Neural cell (in vitro differentiated cells): ENCODE measurements at regions not wholly inside any gene's neighbourhood (a gene's known extent, or its start where the extent isn't known, plus 50 kb on each side); places are given as distances from the start of the nearest gene placed in this dataset.

Experiments
- H2AFZ ChIP-seq: fragments of 200-600, 300-800 bp; sonication (generic), shearing (Covaris generic); 2 replicates; pipeline ENCODE4 v1.6.0; 2014; ENCODE audit warnings: low read depth, mild to moderate bottlenecking, antibody characterized with exemption, low read length, moderate library complexity
- H3F3A ChIP-seq: fragments of 200-600 bp; shearing (Covaris generic); 2 replicates; pipeline ENCODE4 v1.6.1; 2016; ENCODE audit warnings: mild to moderate bottlenecking, moderate library complexity, mixed read lengths, antibody characterized with exemption, low read length; ENCODE audit not compliant: insufficient read depth, poor library complexity, severe bottlenecking
- H3K27ac ChIP-seq: fragments of 200-600, 300-800 bp; sonication (generic), shearing (Covaris generic); 2 replicates; pipeline ENCODE4 v1.5.1; 2014; ENCODE audit warnings: mild to moderate bottlenecking, low read length, moderate library complexity
- H3K27me3 ChIP-seq: fragments of 300-800, 200-600 bp; sonication (generic), shearing (Covaris generic); 2 replicates; pipeline ENCODE4 v1.6.0; 2014; ENCODE audit warnings: mild to moderate bottlenecking, low read depth, low read length, moderate library complexity; ENCODE audit not compliant: insufficient read depth
- H3K36me3 ChIP-seq: fragments of 300-800, 200-600 bp; sonication (generic), shearing (Covaris generic); 2 replicates; pipeline ENCODE4 v1.5.1; 2014; ENCODE audit warnings: mild to moderate bottlenecking, antibody characterized with exemption, low read length, moderate library complexity; ENCODE audit not compliant: insufficient read depth
- H3K4me2 ChIP-seq: fragments of 300-800, 200-600 bp; sonication (generic), shearing (Covaris generic); 2 replicates; pipeline ENCODE4 v1.6.0; 2014; ENCODE audit warnings: mild to moderate bottlenecking, low read length
- H3K4me3 ChIP-seq: fragments of 300-800, 200-600 bp; sonication (generic), shearing (Covaris generic); 2 replicates; pipeline ENCODE4 v1.5.1; 2014; ENCODE audit warnings: mild to moderate bottlenecking, low read length, moderate library complexity
- H3K79me2 ChIP-seq: fragments of 200-600 bp; shearing (Covaris generic); replicated peaks from 2 replicates; pipeline ENCODE4 v1.6.0; 2014; ENCODE audit warnings: mild to moderate bottlenecking, low read length, moderate library complexity; ENCODE audit not compliant: insufficient read depth
- H3K9ac ChIP-seq: fragments of 300-800, 200-600 bp; sonication (generic), shearing (Covaris generic); 2 replicates; pipeline ENCODE4 v1.6.1; 2016; ENCODE audit warnings: mild to moderate bottlenecking, low read length, mixed read lengths
- H3K9me2 ChIP-seq: fragments of 200-600 bp; shearing (Covaris generic); 2 replicates; pipeline ENCODE4 v1.6.1; 2016; ENCODE audit warnings: mild to moderate bottlenecking, low read length, mixed read lengths; ENCODE audit not compliant: insufficient read depth
- H3K9me3 ChIP-seq: fragments of 200-600, 300-800 bp; sonication (generic), shearing (Covaris generic); 2 replicates; pipeline ENCODE4 v1.6.1; 2016; ENCODE audit warnings: mild to moderate bottlenecking, mixed run types, low read length, moderate library complexity, mixed read lengths
- H4K20me1 ChIP-seq: fragments of 200-600 bp; shearing (Covaris generic); 2 replicates; pipeline ENCODE4 v1.6.1; 2016; ENCODE audit warnings: mild to moderate bottlenecking, mixed run types; ENCODE audit not compliant: insufficient read depth
- EP300 ChIP-seq: fragments of 450-650 bp; conservative IDR thresholded peaks from 2 replicates; pipeline ENCODE4 v1.6.1; 2014; ENCODE audit warnings: antibody characterized with exemption, mild to moderate bottlenecking, moderate library complexity; ENCODE audit not compliant: poor library complexity, severe bottlenecking
- EZH2 ChIP-seq: fragments of 200-600, 300-800 bp; shearing (Covaris generic), sonication (generic); IDR thresholded peaks from 2 replicates; pipeline ENCODE4 v1.6.1; 2014; ENCODE audit warnings: antibody characterized with exemption, low read length, borderline replicate concordance, mild to moderate bottlenecking; ENCODE audit not compliant: insufficient read depth, poor library complexity, severe bottlenecking
- MXI1 ChIP-seq: fragments of 450-650 bp; conservative IDR thresholded peaks from 2 replicates; pipeline ENCODE4 v1.6.1; 2014; ENCODE audit warnings: antibody characterized with exemption, mild to moderate bottlenecking; ENCODE audit not compliant: poor library complexity, severe bottlenecking
- POLR2AphosphoS5 ChIP-seq: IDR thresholded peaks from 2 replicates; pipeline ENCODE4 v1.6.1; 2012
- RAD21 ChIP-seq: fragments of 450-650 bp; conservative IDR thresholded peaks from 2 replicates; pipeline ENCODE4 v1.6.1; 2014; ENCODE audit warnings: antibody characterized with exemption, mild to moderate bottlenecking, moderate library complexity
- SMC3 ChIP-seq: fragments of 450-650 bp; conservative IDR thresholded peaks from 2 replicates; pipeline ENCODE4 v1.6.1; 2014; ENCODE audit warnings: antibody characterized with exemption, mild to moderate bottlenecking, moderate library complexity; ENCODE audit not compliant: poor library complexity
- TAF1 ChIP-seq: IDR thresholded peaks from 2 replicates; pipeline ENCODE4 v1.6.1; 2012; ENCODE audit warnings: low read depth
- TF ChIP-seq, protein P1 (sequence below): fragments of 450-650 bp; IDR thresholded peaks from 2 replicates; pipeline ENCODE4 v1.5.1; 2014; ENCODE audit warnings: antibody characterized with exemption, mild to moderate bottlenecking, moderate library complexity; ENCODE audit not compliant: poor library complexity, severe bottlenecking
- TF ChIP-seq, protein P2 (sequence below): IDR thresholded peaks from 2 replicates; pipeline ENCODE4 v1.6.1; 2012; ENCODE audit warnings: borderline replicate concordance

DNA sequence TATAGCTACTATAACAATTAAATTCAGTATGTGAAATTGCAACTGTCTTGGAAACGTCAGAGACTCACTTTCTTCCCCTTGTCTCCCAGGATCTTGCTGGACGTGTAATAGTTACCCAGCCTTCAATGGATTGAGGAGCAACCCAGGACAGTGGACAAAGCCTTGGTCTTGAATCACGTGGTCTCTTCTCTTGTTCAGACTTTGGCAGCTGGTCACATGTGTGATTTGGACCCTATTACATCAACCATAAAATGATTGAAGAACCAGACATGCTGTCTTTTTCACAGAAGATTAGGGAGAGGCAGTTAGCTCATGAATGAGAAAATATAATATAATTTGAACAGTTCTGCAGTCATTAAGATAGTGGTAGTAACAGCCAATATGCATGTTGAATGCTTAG, 1085.5 kb upstream of the RBFOX1 start:
- no peak overlapping the region for H3K4me3 ChIP-seq
- no peaks in the 10 kb centered on the region for H3K79me2 ChIP-seq
- H3K36me3 ChIP-seq, result no peaks in the 10 kb centered on the region
- H4K20me1 ChIP-seq, result no peaks in the 10 kb centered on the region
- TF ChIP-seq TAF1, result no peak
- TF ChIP-seq EP300, result no peak
- TF ChIP-seq, protein P1, sequence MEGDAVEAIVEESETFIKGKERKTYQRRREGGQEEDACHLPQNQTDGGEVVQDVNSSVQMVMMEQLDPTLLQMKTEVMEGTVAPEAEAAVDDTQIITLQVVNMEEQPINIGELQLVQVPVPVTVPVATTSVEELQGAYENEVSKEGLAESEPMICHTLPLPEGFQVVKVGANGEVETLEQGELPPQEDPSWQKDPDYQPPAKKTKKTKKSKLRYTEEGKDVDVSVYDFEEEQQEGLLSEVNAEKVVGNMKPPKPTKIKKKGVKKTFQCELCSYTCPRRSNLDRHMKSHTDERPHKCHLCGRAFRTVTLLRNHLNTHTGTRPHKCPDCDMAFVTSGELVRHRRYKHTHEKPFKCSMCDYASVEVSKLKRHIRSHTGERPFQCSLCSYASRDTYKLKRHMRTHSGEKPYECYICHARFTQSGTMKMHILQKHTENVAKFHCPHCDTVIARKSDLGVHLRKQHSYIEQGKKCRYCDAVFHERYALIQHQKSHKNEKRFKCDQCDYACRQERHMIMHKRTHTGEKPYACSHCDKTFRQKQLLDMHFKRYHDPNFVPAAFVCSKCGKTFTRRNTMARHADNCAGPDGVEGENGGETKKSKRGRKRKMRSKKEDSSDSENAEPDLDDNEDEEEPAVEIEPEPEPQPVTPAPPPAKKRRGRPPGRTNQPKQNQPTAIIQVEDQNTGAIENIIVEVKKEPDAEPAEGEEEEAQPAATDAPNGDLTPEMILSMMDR, result no peak
- TF ChIP-seq, protein P2, sequence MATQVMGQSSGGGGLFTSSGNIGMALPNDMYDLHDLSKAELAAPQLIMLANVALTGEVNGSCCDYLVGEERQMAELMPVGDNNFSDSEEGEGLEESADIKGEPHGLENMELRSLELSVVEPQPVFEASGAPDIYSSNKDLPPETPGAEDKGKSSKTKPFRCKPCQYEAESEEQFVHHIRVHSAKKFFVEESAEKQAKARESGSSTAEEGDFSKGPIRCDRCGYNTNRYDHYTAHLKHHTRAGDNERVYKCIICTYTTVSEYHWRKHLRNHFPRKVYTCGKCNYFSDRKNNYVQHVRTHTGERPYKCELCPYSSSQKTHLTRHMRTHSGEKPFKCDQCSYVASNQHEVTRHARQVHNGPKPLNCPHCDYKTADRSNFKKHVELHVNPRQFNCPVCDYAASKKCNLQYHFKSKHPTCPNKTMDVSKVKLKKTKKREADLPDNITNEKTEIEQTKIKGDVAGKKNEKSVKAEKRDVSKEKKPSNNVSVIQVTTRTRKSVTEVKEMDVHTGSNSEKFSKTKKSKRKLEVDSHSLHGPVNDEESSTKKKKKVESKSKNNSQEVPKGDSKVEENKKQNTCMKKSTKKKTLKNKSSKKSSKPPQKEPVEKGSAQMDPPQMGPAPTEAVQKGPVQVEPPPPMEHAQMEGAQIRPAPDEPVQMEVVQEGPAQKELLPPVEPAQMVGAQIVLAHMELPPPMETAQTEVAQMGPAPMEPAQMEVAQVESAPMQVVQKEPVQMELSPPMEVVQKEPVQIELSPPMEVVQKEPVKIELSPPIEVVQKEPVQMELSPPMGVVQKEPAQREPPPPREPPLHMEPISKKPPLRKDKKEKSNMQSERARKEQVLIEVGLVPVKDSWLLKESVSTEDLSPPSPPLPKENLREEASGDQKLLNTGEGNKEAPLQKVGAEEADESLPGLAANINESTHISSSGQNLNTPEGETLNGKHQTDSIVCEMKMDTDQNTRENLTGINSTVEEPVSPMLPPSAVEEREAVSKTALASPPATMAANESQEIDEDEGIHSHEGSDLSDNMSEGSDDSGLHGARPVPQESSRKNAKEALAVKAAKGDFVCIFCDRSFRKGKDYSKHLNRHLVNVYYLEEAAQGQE, result no peak
- no peak for TF ChIP-seq RAD21
- TF ChIP-seq EZH2, result no peak
- no peak for TF ChIP-seq SMC3
- TF ChIP-seq MXI1, result no peak
- no peak for TF ChIP-seq POLR2AphosphoS5
- no peak overlapping the region for H3K4me2 ChIP-seq
- H3K9me3 ChIP-seq, result no peaks in the 10 kb centered on the region
- H3K27me3 ChIP-seq, result no peaks in the 10 kb centered on the region
- H3K27ac ChIP-seq, result no peak overlapping the region
- no peaks in the 10 kb centered on the region for H3K9me2 ChIP-seq
- no peak overlapping the region for H2AFZ ChIP-seq
- H3K9ac ChIP-seq, result no peak overlapping the region
- H3F3A ChIP-seq, result no peaks in the 10 kb centered on the region

DNA sequence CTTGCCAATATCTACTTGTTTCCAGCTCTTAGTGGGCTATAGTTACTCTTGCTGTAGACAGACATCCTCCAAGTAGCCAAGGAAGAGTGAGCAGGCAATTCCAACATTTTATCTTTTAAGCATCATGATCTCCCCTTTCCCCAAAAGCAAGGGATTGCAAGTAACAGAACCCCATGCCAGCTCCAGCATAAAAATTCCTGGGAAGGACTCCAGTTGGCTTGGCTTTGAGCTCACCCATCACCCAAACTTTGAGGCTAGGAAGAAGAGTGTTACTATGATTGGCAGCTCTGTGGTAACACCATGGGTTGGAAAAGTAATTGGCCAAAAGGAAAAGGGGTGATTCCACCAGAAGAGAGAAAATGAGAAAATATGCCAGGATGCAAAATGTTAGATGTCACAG, 1086.4 kb upstream of the RBFOX1 start:
- H3K9me3 ChIP-seq, result no peaks in the 10 kb centered on the region
- H3K36me3 ChIP-seq, result no peaks in the 10 kb centered on the region
- no peak overlapping the region for H3K27ac ChIP-seq
- H3F3A ChIP-seq, result no peaks in the 10 kb centered on the region
- no peak overlapping the region for H3K9ac ChIP-seq
- H4K20me1 ChIP-seq, result no peaks in the 10 kb centered on the region
- TF ChIP-seq, protein P1, result no peak
- TF ChIP-seq RAD21, result no peak
- no peak for TF ChIP-seq MXI1
- no peaks in the 10 kb centered on the region for H3K27me3 ChIP-seq
- H3K4me2 ChIP-seq, result no peak overlapping the region
- H3K9me2 ChIP-seq, result no peaks in the 10 kb centered on the region
- H3K79me2 ChIP-seq, result no peaks in the 10 kb centered on the region
- no peak overlapping the region for H2AFZ ChIP-seq
- no peak overlapping the region for H3K4me3 ChIP-seq
